ENCODE measurements at regions not wholly inside any gene's neighbourhood (a gene's known extent, or its start where the extent isn't known, plus 50 kb on each side); places are given as distances from the start of the nearest gene placed in this dataset.

DNA sequence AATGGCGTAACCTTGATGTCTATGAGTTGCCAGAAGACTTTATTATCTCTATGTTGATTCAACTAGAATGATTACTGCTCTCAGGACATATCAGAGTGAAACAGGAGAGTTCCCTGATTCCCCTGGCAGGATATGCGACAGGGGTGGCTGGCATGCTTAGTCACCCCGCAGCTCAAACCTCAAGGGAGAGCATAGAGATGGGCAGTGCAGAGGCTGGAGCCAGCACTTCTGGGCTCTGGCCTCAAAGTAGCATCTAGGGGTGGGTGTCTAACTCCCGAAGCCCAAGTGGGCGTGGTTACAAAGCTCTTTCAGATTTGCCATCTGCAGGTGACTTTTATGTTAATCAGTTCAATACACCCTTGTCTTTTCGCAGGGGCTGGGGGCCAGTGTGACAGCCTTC is 391.6 kb downstream of the ADCYAP1 start:
- Histone ChIP-seq H2BK5ac (ENCODE audit: low read length) (no peak overlapping the region), H3K36me3 (replicated peaks in 1 of 2; ENCODE audit: control insufficient read depth in 2 of 2, insufficient read depth in 2 of 2, low read length in 2 of 2) (no peaks in the 10 kb centered on the region), H3K4me3 (ENCODE audit: low read length in 2 of 2) (no peak overlapping the region), H2BK15ac (ENCODE audit: low read length) (no peak overlapping the region), H3K18ac (ENCODE audit: low read length) (no peak overlapping the region), H2AK5ac (ENCODE audit: low read depth, low read length) (no peak overlapping the region), H3K14ac (ENCODE audit: low read length) (no peak overlapping the region), H4K8ac (ENCODE audit: low read depth, low read length) (no peak overlapping the region), H4K91ac (ENCODE audit: low read depth, low read length, poor library complexity) (no peak overlapping the region), H2BK12ac (ENCODE audit: low read length) (no peak overlapping the region), H3K4me2 (ENCODE audit: insufficient read depth, low read length, poor library complexity, severe bottlenecking) (no peak overlapping the region), H3K9ac (ENCODE audit: low read depth, low read length, poor library complexity) (no peak overlapping the region), H3K4ac (ENCODE audit: low read length) (no peak overlapping the region), H3K79me1 (ENCODE audit: low read depth, low read length) (no peaks in the 10 kb centered on the region), H3K4me1 (ENCODE audit: control insufficient read depth in 2 of 2, insufficient read depth in 1 of 2, low read depth in 1 of 2, low read length in 2 of 2) (no peaks in the 10 kb centered on the region), H3K27ac (replicated peaks; ENCODE audit: low read length) (no peak overlapping the region), H3K23ac (ENCODE audit: low read depth, low read length, poor library complexity) (no peak overlapping the region), H3K27me3 (ENCODE audit: control insufficient read depth in 3 of 3, insufficient read depth in 3 of 3, low read depth in 1 of 3, low read length in 3 of 3) (no peaks in the 10 kb centered on the region), H2AFZ (ENCODE audit: low read length) (no peak overlapping the region), H2BK120ac (ENCODE audit: low read depth, low read length) (no peak overlapping the region), H3K9me3 (replicated peaks in 1 of 2; ENCODE audit: control insufficient read depth in 2 of 2, insufficient read depth in 1 of 2, low read depth in 1 of 2, low read length in 2 of 2) (no peaks in the 10 kb centered on the region)
- no peak for DNase-seq (ENCODE audit: low spot score)
- no CpG with 5 or more reads among the region's 6 CpGs for WGBS, 2 donors (ENCODE audit: extremely low coverage in 2 of 2, insufficient read length in 2 of 2, insufficient replicate concordance in 1 of 2)

DNA sequence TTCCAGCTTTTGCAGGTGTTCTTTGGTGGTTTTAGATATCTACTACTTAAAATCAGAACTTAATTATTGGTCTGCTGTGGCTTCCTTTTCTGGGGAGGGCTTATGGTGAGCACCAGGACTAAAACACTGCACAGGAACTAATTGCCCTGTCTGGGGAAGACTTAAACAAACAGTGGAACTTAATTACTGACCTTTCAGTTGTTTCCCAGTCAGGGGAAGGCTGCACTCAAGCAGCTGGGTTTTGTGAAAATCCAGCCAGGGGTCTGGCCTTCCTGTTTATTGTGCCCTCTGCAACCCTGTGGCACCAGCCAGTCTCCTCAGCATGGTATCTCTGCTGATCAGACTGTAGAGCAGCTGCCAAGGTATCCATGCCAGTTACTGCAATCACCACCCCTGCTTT is 398.2 kb downstream of the ADCYAP1 start:
- H3K4ac ChIP-seq (ENCODE audit: low read length), result no peak overlapping the region
- no peak overlapping the region for H3K4me2 ChIP-seq (ENCODE audit: insufficient read depth, low read length, poor library complexity, severe bottlenecking)
- H3K14ac ChIP-seq (ENCODE audit: low read length), result no peak overlapping the region
- no peaks in the 10 kb centered on the region for H3K9me3 ChIP-seq (replicated peaks in 1 of 2; ENCODE audit: control insufficient read depth in 2 of 2, insufficient read depth in 1 of 2, low read depth in 1 of 2, low read length in 2 of 2)
- no peak overlapping the region for H2BK12ac ChIP-seq (ENCODE audit: low read length)
- no peaks in the 10 kb centered on the region for H3K27me3 ChIP-seq (ENCODE audit: control insufficient read depth in 3 of 3, insufficient read depth in 3 of 3, low read depth in 1 of 3, low read length in 3 of 3)
- H2BK120ac ChIP-seq (ENCODE audit: low read depth, low read length), result no peak overlapping the region
- no peak for DNase-seq (ENCODE audit: low spot score)
- H2BK15ac ChIP-seq (ENCODE audit: low read length), result no peak overlapping the region
- no peak overlapping the region for H2AFZ ChIP-seq (ENCODE audit: low read length)
- no peaks in the 10 kb centered on the region for H3K36me3 ChIP-seq (replicated peaks in 1 of 2; ENCODE audit: control insufficient read depth in 2 of 2, insufficient read depth in 2 of 2, low read length in 2 of 2)
- H3K18ac ChIP-seq (ENCODE audit: low read length), result peak overlapping the region; percentile 20
- no peak overlapping the region for H2AK5ac ChIP-seq (ENCODE audit: low read depth, low read length)
- H3K23ac ChIP-seq (ENCODE audit: low read depth, low read length, poor library complexity), result no peak overlapping the region
- H2BK5ac ChIP-seq (ENCODE audit: low read length), result no peak overlapping the region
- H3K27ac ChIP-seq (replicated peaks; ENCODE audit: low read length), result no peak overlapping the region
- no peaks in the 10 kb centered on the region for H3K79me1 ChIP-seq (ENCODE audit: low read depth, low read length)
- no peak overlapping the region for H4K91ac ChIP-seq (ENCODE audit: low read depth, low read length, poor library complexity)
- H4K8ac ChIP-seq (ENCODE audit: low read depth, low read length), result no peak overlapping the region
- H3K4me3 ChIP-seq (ENCODE audit: low read length in 2 of 2), result no peak overlapping the region
- no peak overlapping the region for H3K9ac ChIP-seq (ENCODE audit: low read depth, low read length, poor library complexity)
- H3K4me1 ChIP-seq (ENCODE audit: control insufficient read depth in 2 of 2, insufficient read depth in 1 of 2, low read depth in 1 of 2, low read length in 2 of 2), result no peaks in the 10 kb centered on the region

DNA sequence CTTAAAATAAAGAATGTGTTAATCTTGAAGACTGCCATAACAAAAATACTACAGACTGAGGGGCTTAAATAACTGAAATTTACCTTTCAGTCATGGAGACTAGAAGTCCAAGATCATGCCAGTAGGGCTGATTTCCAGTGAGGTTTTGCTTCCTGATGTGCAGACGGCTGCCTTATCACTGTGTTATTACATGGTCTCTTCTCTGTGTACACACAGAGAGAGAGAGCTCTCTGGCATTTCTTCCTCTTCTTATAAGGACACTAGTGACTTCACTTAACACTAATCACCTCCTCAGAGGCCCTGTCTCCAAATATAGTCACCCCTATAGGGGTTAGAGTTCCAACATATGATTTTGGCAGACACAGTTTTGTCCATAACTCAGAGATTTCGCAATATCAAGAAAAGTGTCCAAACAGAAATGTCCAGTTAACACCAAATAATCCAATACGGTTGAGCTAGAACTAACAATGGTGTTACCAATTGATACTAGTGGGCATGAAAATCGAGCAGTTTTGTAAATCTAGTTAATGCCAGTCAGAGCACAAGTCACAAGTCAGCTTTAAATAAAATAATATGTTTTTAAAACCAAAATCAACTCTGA is 399.8 kb downstream of the ADCYAP1 start:
- Histone ChIP-seq H2AFZ (ENCODE audit: low read length) (no peak overlapping the region), H4K8ac (ENCODE audit: low read depth, low read length) (no peak overlapping the region), H3K27me3 (ENCODE audit: control insufficient read depth in 3 of 3, insufficient read depth in 3 of 3, low read depth in 1 of 3, low read length in 3 of 3) (no peaks in the 10 kb centered on the region), H2AK5ac (ENCODE audit: low read depth, low read length) (no peak overlapping the region), H2BK15ac (ENCODE audit: low read length) (no peak overlapping the region), H3K14ac (ENCODE audit: low read length) (no peak overlapping the region), H3K4me2 (ENCODE audit: insufficient read depth, low read length, poor library complexity, severe bottlenecking) (no peak overlapping the region), H4K91ac (ENCODE audit: low read depth, low read length, poor library complexity) (no peak overlapping the region), H3K9ac (ENCODE audit: low read depth, low read length, poor library complexity) (no peak overlapping the region), H3K27ac (replicated peaks; ENCODE audit: low read length) (no peak overlapping the region), H3K23ac (ENCODE audit: low read depth, low read length, poor library complexity) (no peak overlapping the region), H3K9me3 (replicated peaks in 1 of 2; ENCODE audit: control insufficient read depth in 2 of 2, insufficient read depth in 1 of 2, low read depth in 1 of 2, low read length in 2 of 2) (no peaks in the 10 kb centered on the region), H3K79me1 (ENCODE audit: low read depth, low read length) (no peaks in the 10 kb centered on the region), H3K4me3 (ENCODE audit: low read length in 2 of 2) (no peak overlapping the region), H3K36me3 (replicated peaks in 1 of 2; ENCODE audit: control insufficient read depth in 2 of 2, insufficient read depth in 2 of 2, low read length in 2 of 2) (no peaks in the 10 kb centered on the region), H3K4me1 (ENCODE audit: control insufficient read depth in 2 of 2, insufficient read depth in 1 of 2, low read depth in 1 of 2, low read length in 2 of 2) (no peaks in the 10 kb centered on the region), H2BK12ac (ENCODE audit: low read length) (no peak overlapping the region), H3K4ac (ENCODE audit: low read length) (no peak overlapping the region), H2BK120ac (ENCODE audit: low read depth, low read length) (no peak overlapping the region), H2BK5ac (ENCODE audit: low read length) (no peak overlapping the region), H3K18ac (ENCODE audit: low read length) (no peak overlapping the region)
- no CpG with 5 or more reads among the region's 4 CpGs for WGBS, 2 donors (ENCODE audit: extremely low coverage in 2 of 2, insufficient read length in 2 of 2, insufficient replicate concordance in 1 of 2)
- no peak for DNase-seq (ENCODE audit: low spot score)

DNA sequence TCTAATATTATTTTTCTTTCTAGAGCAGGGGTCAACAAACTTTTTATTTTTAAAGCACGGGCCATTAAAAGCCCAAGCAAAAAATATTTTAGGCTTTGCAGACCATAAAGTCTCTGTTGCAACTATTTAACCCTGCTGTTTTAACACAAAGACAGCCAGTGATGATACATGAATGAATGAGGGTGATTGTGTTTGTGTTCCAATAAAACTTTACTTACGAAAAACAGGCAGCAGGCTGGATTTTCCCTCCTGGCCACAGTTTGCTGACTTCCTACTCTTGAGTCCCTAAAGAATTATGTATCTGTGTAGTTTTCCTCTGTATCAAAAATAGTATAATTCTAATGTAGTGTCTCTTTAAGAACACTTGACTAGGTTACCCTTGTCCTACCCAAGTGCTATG is 402.0 kb downstream of the ADCYAP1 start:
- H4K91ac ChIP-seq (ENCODE audit: low read depth, low read length, poor library complexity), result no peak overlapping the region
- no peak overlapping the region for H3K4ac ChIP-seq (ENCODE audit: low read length)
- H3K79me1 ChIP-seq (ENCODE audit: low read depth, low read length), result no peaks in the 10 kb centered on the region
- no peak overlapping the region for H3K4me2 ChIP-seq (ENCODE audit: insufficient read depth, low read length, poor library complexity, severe bottlenecking)
- no peak overlapping the region for H2AK5ac ChIP-seq (ENCODE audit: low read depth, low read length)
- H3K14ac ChIP-seq (ENCODE audit: low read length), result no peak overlapping the region
- H3K4me1 ChIP-seq (ENCODE audit: control insufficient read depth in 2 of 2, insufficient read depth in 1 of 2, low read depth in 1 of 2, low read length in 2 of 2), result no peaks in the 10 kb centered on the region
- H2BK12ac ChIP-seq (ENCODE audit: low read length), result no peak overlapping the region
- H2BK15ac ChIP-seq (ENCODE audit: low read length), result no peak overlapping the region
- no peaks in the 10 kb centered on the region for H3K36me3 ChIP-seq (replicated peaks in 1 of 2; ENCODE audit: control insufficient read depth in 2 of 2, insufficient read depth in 2 of 2, low read length in 2 of 2)
- no peak for DNase-seq (ENCODE audit: low spot score)
- no peak overlapping the region for H3K9ac ChIP-seq (ENCODE audit: low read depth, low read length, poor library complexity)
- H4K8ac ChIP-seq (ENCODE audit: low read depth, low read length), result no peak overlapping the region
- no peak overlapping the region for H3K18ac ChIP-seq (ENCODE audit: low read length)
- H2BK120ac ChIP-seq (ENCODE audit: low read depth, low read length), result no peak overlapping the region
- H3K27me3 ChIP-seq (ENCODE audit: control insufficient read depth in 3 of 3, insufficient read depth in 3 of 3, low read depth in 1 of 3, low read length in 3 of 3), result no peaks in the 10 kb centered on the region
- H3K4me3 ChIP-seq (ENCODE audit: low read length in 2 of 2), result no peak overlapping the region
- no CpG with 5 or more reads among the region's 2 CpGs for WGBS, 2 donors (ENCODE audit: extremely low coverage in 2 of 2, insufficient read length in 2 of 2, insufficient replicate concordance in 1 of 2)
- no peak overlapping the region for H3K27ac ChIP-seq (replicated peaks; ENCODE audit: low read length)
- no peak overlapping the region for H2AFZ ChIP-seq (ENCODE audit: low read length)
- H2BK5ac ChIP-seq (ENCODE audit: low read length), result no peak overlapping the region
- H3K9me3 ChIP-seq (replicated peaks in 1 of 2; ENCODE audit: control insufficient read depth in 2 of 2, insufficient read depth in 1 of 2, low read depth in 1 of 2, low read length in 2 of 2), result no peaks in the 10 kb centered on the region
- H3K23ac ChIP-seq (ENCODE audit: low read depth, low read length, poor library complexity), result no peak overlapping the region
